Natural killer cell (primary cell): ENCODE measurements at regions not wholly inside any gene's neighbourhood (a gene's known extent, or its start where the extent isn't known, plus 50 kb on each side); places are given as distances from the start of the nearest gene placed in this dataset.

Experiments used
- ATAC-seq, 3 donors: fragments of 150-1000 bp in 2 of 3; fragments of 200-7000 bp in 1 of 3; cut with Tn5 transposase; 1 replicate in 1 of 3; 2 replicates in 2 of 3; pipeline ENCODE4 v1.10.0; 2021; ENCODE audit warnings: mild to moderate bottlenecking in 2 of 3, moderate library complexity in 2 of 3
- DNase-seq, 2 donors: peaks; one replicate each; pipeline versions ENCODE4 v3.0.0 to v3.0.0-alpha.2; 2013 to 2021; ENCODE audit warnings: mixed read lengths in 1 of 2
- H3K27ac ChIP-seq: one replicate; pipeline ENCODE4 v1.5.1; 2013; ENCODE audit warnings: mild to moderate bottlenecking, low read length
- H3K27me3 ChIP-seq: one replicate; pipeline ENCODE4 v1.6.1; 2013; ENCODE audit warnings: low read length; ENCODE audit not compliant: control insufficient read depth, insufficient read depth
- H3K36me3 ChIP-seq: one replicate; pipeline ENCODE4 v1.6.1; 2013; ENCODE audit warnings: low read length; ENCODE audit not compliant: control insufficient read depth, insufficient read depth
- H3K4me1 ChIP-seq: one replicate; pipeline ENCODE4 v1.6.1; 2013; ENCODE audit warnings: low read length; ENCODE audit not compliant: control insufficient read depth, insufficient read depth
- H3K4me3 ChIP-seq: one replicate; pipeline ENCODE4 v1.5.1; 2013; ENCODE audit warnings: low read length
- H3K9me3 ChIP-seq: one replicate; pipeline ENCODE4 v1.6.1; 2013; ENCODE audit warnings: low read length; ENCODE audit not compliant: control insufficient read depth, insufficient read depth
- H3K27ac Mint-ChIP-seq, 2 donors: one replicate each; pipeline ENCODE4 v1.8.0; 2022; ENCODE audit warnings: mild to moderate bottlenecking in 2 of 2, mixed read lengths in 2 of 2, moderate library complexity in 1 of 2
- H3K27me3 Mint-ChIP-seq, 2 donors: one replicate each; pipeline ENCODE4 v1.8.0; 2022; ENCODE audit warnings: low read depth in 2 of 2, mixed read lengths in 2 of 2
- H3K36me3 Mint-ChIP-seq: one replicate; pipeline ENCODE4 v1.8.0; 2022; ENCODE audit warnings: mixed read lengths
- H3K4me1 Mint-ChIP-seq, 2 donors: one replicate each; pipeline ENCODE4 v1.8.0; 2022; ENCODE audit warnings: mixed read lengths in 2 of 2
- H3K4me3 Mint-ChIP-seq: one replicate; pipeline ENCODE4 v1.8.0; 2022; ENCODE audit warnings: mild to moderate bottlenecking, moderate library complexity, mixed read lengths
- H3K9me3 Mint-ChIP-seq, 2 donors: one replicate each; pipeline ENCODE4 v1.8.0; 2022; ENCODE audit warnings: mixed read lengths in 2 of 2
- CTCF ChIP-seq: fragments of 200-600 bp; IDR thresholded peaks from one replicate; pipeline ENCODE4 v1.8.0; 2022; ENCODE audit warnings: antibody characterized with exemption
- WGBS: methylation state at CpG from one replicate; pipeline ENCODE4 v1.1.7; 2013; ENCODE audit warnings: missing lambda C conversion rate; ENCODE audit not compliant: insufficient coverage; 5-methylcytosine and 5-hydroxymethylcytosine counted together
- intact Hi-C: fragments of 100-400 bp; cut with micrococcal nuclease; formaldehyde crosslinking; loops from one replicate; pipeline ENCODE4 v1.14.2; 2022

DNA sequence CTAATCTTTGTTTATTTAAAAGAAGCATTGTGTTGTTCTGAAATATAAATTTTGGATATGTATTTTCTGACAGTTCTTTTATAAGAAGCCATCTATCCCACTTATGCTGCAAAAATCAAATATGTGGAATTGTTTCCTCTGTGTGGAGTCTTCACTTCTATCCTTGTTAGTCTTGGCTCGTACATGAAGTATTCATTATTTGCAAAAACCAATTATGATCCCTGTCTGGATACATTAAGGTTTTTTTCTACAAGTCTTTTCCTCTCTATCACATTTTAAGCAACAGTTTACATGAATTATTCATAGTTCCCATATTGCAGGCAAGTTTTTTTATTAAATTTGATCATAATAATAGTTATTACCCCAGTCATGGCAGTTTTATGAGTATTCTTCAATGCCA lies 490.8 kb upstream of the GJE1 start:
- TF ChIP-seq CTCF: no peak
- intact Hi-C loops: no loop called here
- ATAC-seq (no peak), DNase-seq (no peak)
- no peak overlapping the region for H3K27ac ChIP-seq
- whole genome bisulfite sequencing: 67% methylated on average over 1 of the region's 1 CpG
- H3K4me1 ChIP-seq: no peaks in the 10 kb centered on the region
- no peak overlapping the region for H3K4me3 ChIP-seq
- Mint-ChIP-seq H3K27me3 (no peaks in the 10 kb centered on the region), H3K4me3 (no peak overlapping the region), H3K9me3 (peaks cover 3% of the 10 kb centered on the region in 2 donors), H3K4me1 (no peaks in the 10 kb centered on the region), H3K27ac (no peak overlapping the region), H3K36me3 (no peaks in the 10 kb centered on the region)
- no peaks in the 10 kb centered on the region for H3K36me3 ChIP-seq
- no peaks in the 10 kb centered on the region for H3K9me3 ChIP-seq
- H3K27me3 ChIP-seq: no peaks in the 10 kb centered on the region

DNA sequence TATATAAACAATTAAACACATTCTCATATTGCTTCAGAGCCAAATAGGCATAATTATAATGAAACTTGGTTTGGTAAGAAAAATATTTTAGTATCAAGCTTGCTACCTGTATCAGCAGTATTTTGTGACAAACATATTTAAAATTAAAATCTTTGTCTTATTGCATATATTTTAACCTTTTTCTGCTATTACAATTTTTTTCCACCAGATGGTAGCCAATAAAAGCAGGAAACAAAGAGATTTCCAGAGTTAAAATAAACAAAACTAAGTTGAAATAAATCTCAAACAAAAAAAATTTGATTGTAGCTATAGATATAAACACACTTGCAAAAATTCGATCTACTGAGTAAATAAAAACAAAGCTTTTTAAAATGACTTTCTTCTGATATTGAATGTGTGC lies 491.3 kb upstream of the GJE1 start:
- no peaks in the 10 kb centered on the region for H3K4me1 Mint-ChIP-seq
- intact Hi-C loops: no loop called here

GRCh38 chr6:141635621-141636020 lies 497.1 kb upstream of the GJE1 start:
- Histone ChIP-seq H3K27me3 (no peaks in the 10 kb centered on the region), H3K4me1 (no peaks in the 10 kb centered on the region), H3K4me3 (no peak overlapping the region), H3K27ac (no peak overlapping the region), H3K9me3 (no peaks in the 10 kb centered on the region), H3K36me3 (no peaks in the 10 kb centered on the region)
- H3K9me3 Mint-ChIP-seq: peaks cover 2 to 3% of the 10 kb centered on the region in 2 donors
- DNase-seq: no peak
- no peaks in the 10 kb centered on the region for H3K27me3 Mint-ChIP-seq
- no peak for ATAC-seq
- no peaks in the 10 kb centered on the region for H3K4me1 Mint-ChIP-seq
- TF ChIP-seq CTCF: no peak
- no peaks in the 10 kb centered on the region for H3K36me3 Mint-ChIP-seq
- H3K27ac Mint-ChIP-seq: no peak overlapping the region
- H3K4me3 Mint-ChIP-seq: no peak overlapping the region
- 92% methylated on average over 2 of the region's 3 CpGs for WGBS
- intact Hi-C loops: no loop called here

More for the DNA sequence above, 491.3 kb upstream of the GJE1 start:
- Mint-ChIP-seq H3K36me3 (no peaks in the 10 kb centered on the region), H3K4me3 (no peak overlapping the region), H3K27me3 (no peaks in the 10 kb centered on the region), H3K27ac (no peak overlapping the region), H3K9me3 (peaks cover 3% of the 10 kb centered on the region in 2 donors)
- no peaks in the 10 kb centered on the region for H3K27me3 ChIP-seq
- no peak overlapping the region for H3K27ac ChIP-seq
- WGBS: no CpG with 5 or more reads among the region's 1 CpG
- no peaks in the 10 kb centered on the region for H3K36me3 ChIP-seq
- DNase-seq: no peak
- no peak for TF ChIP-seq CTCF
- no peak overlapping the region for H3K4me3 ChIP-seq
- no peak for ATAC-seq
- no peaks in the 10 kb centered on the region for H3K9me3 ChIP-seq
- H3K4me1 ChIP-seq: no peaks in the 10 kb centered on the region

GRCh38 chr6:141634269-141634668 lies 498.5 kb upstream of the GJE1 start:
- no peak overlapping the region for H3K27ac ChIP-seq
- Mint-ChIP-seq H3K4me1 (no peaks in the 10 kb centered on the region), H3K9me3 (peaks cover 3% of the 10 kb centered on the region in 2 donors), H3K27me3 (no peaks in the 10 kb centered on the region), H3K27ac (no peak overlapping the region), H3K36me3 (no peaks in the 10 kb centered on the region), H3K4me3 (no peak overlapping the region)
- no peak for ATAC-seq
- H3K9me3 ChIP-seq: no peaks in the 10 kb centered on the region
- H3K36me3 ChIP-seq: no peaks in the 10 kb centered on the region
- no peaks in the 10 kb centered on the region for H3K27me3 ChIP-seq
- TF ChIP-seq CTCF: no peak
- WGBS: 65% methylated on average over 2 of the region's 2 CpGs
- no peak overlapping the region for H3K4me3 ChIP-seq
- DNase-seq: no peak
- H3K4me1 ChIP-seq: no peaks in the 10 kb centered on the region
- intact Hi-C loops: no loop called here
